ENCODE measurements at regions not wholly inside any gene's neighbourhood (a gene's known extent, or its start where the extent isn't known, plus 50 kb on each side); places are given as distances from the start of the nearest gene placed in this dataset.

DNA sequence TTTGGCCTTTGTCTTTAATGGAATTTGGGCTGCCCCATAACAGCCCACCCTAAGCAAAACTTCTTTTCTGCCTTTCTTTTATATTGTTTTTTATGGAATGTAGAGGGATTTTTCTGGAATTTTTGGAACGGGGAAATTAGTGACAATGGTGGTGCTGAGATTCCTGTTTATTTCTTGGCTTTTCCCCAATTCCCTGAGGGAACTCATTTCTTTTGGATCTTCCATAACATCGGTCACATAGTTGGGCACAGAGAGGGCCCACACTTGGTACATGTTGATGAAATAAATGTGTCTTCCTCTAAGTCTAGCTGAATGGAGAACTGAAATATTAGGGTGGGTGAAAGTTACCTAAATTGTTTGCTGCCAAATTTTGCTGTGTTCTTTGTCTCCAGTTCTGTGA lies 191.6 kb upstream of the TNP1 start:
- CTCF ChIA-PET: no interaction called here
- DNase-seq: no peak
- Mint-ChIP-seq H3K4me1 (no peaks in the 10 kb centered on the region), H3K27me3 (peaks cover 30% of the 10 kb centered on the region), H3K27ac (no peak overlapping the region), H3K36me3 (no peaks in the 10 kb centered on the region), H3K9me3 (no peaks in the 10 kb centered on the region), H3K4me3 (no peak overlapping the region)

DNA sequence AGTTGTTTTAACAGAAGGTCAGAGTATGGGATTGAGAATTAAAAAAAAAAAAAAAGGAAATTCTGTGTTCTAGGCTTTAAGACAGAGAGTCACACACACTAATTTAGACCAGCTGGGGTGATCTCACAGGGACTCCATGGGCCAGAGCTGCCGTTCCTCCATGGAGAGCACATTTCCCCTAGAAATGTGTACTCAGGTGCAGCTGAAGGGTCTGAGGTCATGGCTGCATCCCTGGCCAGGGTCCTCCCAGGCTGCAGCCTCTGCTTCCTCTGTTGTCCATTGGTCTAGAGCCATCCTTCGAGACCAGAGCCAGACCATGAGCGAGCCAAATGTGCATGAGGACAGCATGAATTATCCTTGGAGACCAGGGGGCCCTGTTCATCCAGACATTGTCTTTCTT lies 190.1 kb upstream of the TNP1 start:
- Mint-ChIP-seq H3K27ac (no peak overlapping the region), H3K27me3 (peaks cover 27% of the 10 kb centered on the region), H3K4me3 (no peak overlapping the region), H3K9me3 (no peaks in the 10 kb centered on the region), H3K4me1 (no peaks in the 10 kb centered on the region), H3K36me3 (no peaks in the 10 kb centered on the region)
- no peak for DNase-seq
- CTCF ChIA-PET: interaction anchor here (1.5 kb wide), 1 partner anchor 10 kb away, joined by 3 read pairs; no protein-coding TSS in a partner anchor

DNA sequence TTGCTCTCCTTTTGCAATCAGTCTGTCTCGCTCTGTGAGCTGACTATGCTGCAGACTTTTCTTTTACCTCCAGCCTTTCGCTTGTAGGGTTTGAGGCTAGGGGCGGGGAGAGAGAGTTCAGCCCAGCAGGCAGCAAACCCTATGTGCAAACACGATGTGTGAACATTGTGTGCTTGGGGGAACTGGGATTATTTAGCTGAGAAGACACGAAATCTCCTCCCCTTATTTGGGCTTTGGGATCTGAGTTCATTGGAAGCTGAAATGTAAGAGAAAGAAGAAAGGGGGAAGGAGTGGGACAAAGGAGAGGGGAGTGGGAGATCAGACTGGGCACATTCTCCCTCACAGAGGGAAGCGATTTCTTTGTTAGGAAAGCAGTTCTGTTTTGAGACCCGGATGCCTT lies 189.6 kb upstream of the TNP1 start:
- CTCF ChIA-PET: interaction anchor here (1.5 kb wide), 1 partner anchor 9 kb away, joined by 3 read pairs; no protein-coding TSS in a partner anchor
- Mint-ChIP-seq H3K4me3 (no peak overlapping the region), H3K4me1 (no peaks in the 10 kb centered on the region), H3K36me3 (no peaks in the 10 kb centered on the region), H3K27me3 (peaks cover 24% of the 10 kb centered on the region), H3K27ac (no peak overlapping the region), H3K9me3 (no peaks in the 10 kb centered on the region)
- no peak for DNase-seq

DNA sequence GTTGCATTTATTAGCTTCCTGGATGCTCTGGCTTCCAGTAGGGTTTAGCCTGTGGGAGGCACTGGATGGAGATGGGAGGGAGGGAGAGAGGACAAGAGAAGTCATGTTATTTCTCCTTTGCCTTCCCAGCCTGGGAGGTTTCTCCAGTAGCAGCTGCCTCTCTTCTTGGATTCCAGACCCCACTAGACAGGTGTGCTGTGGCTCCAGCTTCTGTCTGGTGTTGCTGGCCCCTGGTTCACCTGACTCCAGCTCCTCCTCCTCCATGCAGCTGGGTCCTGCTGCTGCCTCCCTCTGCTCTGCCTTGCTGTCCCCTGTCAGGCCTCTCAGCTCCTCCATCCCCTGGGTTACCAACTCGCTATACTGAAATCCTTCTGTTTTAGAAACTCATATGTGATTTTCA lies 188.9 kb upstream of the TNP1 start:
- Mint-ChIP-seq H3K27ac (no peak overlapping the region), H3K4me1 (no peaks in the 10 kb centered on the region), H3K27me3 (peaks cover 24% of the 10 kb centered on the region), H3K36me3 (no peaks in the 10 kb centered on the region), H3K4me3 (no peak overlapping the region), H3K9me3 (no peaks in the 10 kb centered on the region)
- CTCF ChIA-PET: no interaction called here
- no peak for DNase-seq

DNA sequence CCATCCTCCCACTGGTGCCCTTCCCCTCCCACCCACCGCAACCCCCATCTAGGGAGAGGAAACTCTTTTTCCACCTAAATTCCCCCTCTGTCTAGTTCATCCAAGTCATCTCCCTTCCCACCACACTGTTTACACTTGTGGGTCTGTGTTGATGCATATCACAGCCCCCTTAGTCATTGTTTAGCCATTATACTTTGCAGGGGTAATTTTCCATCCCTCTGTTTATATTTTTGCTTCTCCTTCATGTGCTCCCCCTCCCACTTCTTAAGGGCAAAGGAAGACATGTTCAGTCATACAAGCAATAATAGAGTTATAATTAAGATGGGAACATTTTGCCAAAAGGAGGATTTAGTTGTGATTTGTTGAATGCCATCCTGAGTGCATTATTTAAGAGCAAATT lies 187.8 kb upstream of the TNP1 start:
- no peak overlapping the region for H3K27ac Mint-ChIP-seq
- no peak for DNase-seq
- CTCF ChIA-PET: no interaction called here
- no peaks in the 10 kb centered on the region for H3K4me1 Mint-ChIP-seq
- peaks cover 18% of the 10 kb centered on the region for H3K27me3 Mint-ChIP-seq
- H3K4me3 Mint-ChIP-seq: no peak overlapping the region
- no peaks in the 10 kb centered on the region for H3K36me3 Mint-ChIP-seq
- no peaks in the 10 kb centered on the region for H3K9me3 Mint-ChIP-seq

DNA sequence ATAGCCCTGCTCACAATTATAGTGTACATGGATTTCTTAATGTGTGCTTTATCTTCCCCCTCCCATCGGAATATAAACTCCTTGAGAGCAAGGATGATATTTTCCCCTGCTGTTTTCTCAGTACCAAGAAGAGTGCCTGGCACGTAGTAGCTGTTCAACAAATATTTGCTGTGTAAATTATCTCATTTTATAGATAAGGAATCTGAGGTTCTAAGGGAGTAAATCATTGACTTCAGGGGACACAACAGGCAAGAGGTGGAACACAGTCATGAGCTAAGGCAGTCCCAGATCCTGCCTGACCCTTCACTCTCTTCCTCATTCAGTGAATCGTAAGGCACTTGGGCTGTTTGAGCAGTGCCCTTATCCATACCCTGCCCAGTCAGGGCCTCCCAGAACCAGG lies 187.3 kb upstream of the TNP1 start:
- H3K27ac Mint-ChIP-seq: no peak overlapping the region
- H3K4me3 Mint-ChIP-seq: no peak overlapping the region
- no peaks in the 10 kb centered on the region for H3K36me3 Mint-ChIP-seq
- peaks cover 18% of the 10 kb centered on the region for H3K27me3 Mint-ChIP-seq
- CTCF ChIA-PET: no interaction called here
- H3K4me1 Mint-ChIP-seq: no peaks in the 10 kb centered on the region
- no peak for DNase-seq
- H3K9me3 Mint-ChIP-seq: no peaks in the 10 kb centered on the region

DNA sequence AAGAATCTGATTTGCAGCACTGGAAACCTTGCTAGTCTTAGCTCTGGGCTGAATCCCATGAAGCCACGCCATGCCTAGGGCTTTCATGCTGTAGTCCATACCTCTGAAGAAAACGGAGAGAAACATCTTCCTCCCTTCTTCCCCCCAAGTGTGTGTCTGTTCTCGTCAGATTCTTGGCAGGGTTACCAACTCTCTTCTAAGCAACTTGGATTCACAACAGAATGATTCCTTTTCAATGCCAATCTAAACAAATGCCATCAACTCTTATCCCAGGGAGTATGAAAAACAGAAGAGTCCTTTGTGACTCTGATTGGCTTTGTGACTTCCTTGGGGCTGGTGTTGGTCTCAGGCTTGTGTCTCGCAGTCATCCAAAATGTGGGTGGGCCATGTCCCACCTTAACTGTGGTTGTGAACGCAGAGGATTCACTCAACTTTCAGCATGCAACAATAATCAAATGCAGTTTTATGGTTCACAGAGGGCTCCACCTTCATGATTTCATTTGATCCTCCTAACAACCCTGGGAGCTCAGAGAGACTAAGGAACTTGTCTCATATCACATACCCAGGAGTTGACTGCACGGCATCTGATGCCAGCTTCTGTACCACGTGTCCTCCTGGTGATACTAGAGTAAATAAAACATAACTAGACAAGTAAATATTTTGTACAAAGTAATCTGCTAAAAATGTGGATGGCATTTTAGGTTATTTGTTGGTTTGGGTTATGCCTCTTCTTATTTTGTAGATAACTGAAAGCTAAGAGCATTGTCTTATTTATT lies 186.0 kb upstream of the TNP1 start:
- Mint-ChIP-seq H3K27ac (no peak overlapping the region), H3K27me3 (peaks cover 18% of the 10 kb centered on the region), H3K4me3 (no peak overlapping the region), H3K9me3 (no peaks in the 10 kb centered on the region), H3K4me1 (no peaks in the 10 kb centered on the region), H3K36me3 (no peaks in the 10 kb centered on the region)
- no peak for DNase-seq
- CTCF ChIA-PET: no interaction called here

DNA sequence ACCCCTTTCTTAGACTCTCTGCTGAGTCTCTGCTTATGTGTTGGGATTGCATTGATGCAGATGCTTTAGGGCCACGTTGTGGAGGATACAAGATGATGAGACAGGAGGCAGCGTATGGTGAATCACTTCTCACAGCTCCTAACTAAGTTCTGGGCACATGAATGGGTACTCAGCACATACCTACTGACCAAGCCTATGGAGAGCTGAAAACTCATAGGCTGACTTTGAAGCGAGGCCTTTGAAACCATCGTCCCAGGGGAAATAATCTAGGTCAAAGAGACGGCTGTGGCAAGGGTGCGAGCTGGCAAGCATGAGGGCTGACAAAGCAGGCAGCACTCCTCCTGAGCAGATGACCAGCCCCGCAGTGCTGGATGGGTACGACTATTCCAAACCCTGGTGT lies 180.2 kb upstream of the TNP1 start:
- Mint-ChIP-seq H3K4me3 (no peak overlapping the region), H3K36me3 (no peaks in the 10 kb centered on the region), H3K4me1 (no peaks in the 10 kb centered on the region), H3K27me3 (peaks cover 3% of the 10 kb centered on the region), H3K9me3 (no peaks in the 10 kb centered on the region), H3K27ac (no peak overlapping the region)
- CTCF ChIA-PET: interaction anchor here (1.0 kb wide), 1 partner anchor 10 kb away, joined by 3 read pairs; no protein-coding TSS in a partner anchor
- DNase-seq: no peak

DNA sequence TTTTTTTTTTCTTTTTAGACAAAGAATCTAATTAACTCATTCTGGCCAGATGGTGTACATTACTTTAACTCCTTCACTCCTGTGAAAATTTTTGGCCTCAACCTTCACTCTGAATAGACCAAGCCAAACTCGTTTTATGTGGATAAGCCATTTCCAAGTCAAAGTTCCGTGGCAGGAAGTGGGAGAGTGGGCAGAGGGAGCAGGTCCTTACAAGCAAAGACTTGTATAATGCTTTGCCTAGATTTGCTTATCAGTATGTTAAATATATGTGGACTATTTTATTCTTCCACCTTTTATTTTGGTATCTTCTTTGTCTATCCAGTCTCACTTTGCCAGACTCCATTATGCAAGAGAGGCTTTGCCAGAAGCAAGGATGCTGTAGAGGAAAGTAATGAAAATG lies 178.1 kb upstream of the TNP1 start:
- H3K27ac Mint-ChIP-seq: no peak overlapping the region
- CTCF ChIA-PET: no interaction called here
- no peak overlapping the region for H3K4me3 Mint-ChIP-seq
- no peaks in the 10 kb centered on the region for H3K4me1 Mint-ChIP-seq
- no peaks in the 10 kb centered on the region for H3K9me3 Mint-ChIP-seq
- no peaks in the 10 kb centered on the region for H3K36me3 Mint-ChIP-seq
- H3K27me3 Mint-ChIP-seq: peaks cover 7% of the 10 kb centered on the region
- DNase-seq: no peak

DNA sequence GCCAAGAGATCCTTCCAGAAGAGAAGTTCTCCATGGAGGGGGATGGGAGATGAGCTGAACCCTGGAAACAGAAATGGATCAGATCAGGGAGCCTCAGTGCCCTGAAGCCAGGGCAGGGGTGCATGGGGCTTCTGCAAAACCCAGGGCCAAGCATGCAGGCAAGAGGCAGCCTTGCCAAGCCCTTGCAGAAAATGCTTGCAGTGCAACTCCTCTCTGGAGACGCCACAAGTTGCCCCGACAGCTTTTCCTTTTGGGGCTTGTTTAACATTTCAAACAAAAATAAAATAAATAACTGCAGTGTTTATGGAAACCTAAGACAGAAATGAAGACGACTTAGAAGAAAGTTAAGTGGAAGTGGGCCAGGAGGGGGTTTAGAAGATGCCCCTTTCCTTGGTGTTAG lies 177.5 kb upstream of the TNP1 start:
- CTCF ChIA-PET: no interaction called here
- Mint-ChIP-seq H3K27ac (no peak overlapping the region), H3K9me3 (no peaks in the 10 kb centered on the region)

DNA sequence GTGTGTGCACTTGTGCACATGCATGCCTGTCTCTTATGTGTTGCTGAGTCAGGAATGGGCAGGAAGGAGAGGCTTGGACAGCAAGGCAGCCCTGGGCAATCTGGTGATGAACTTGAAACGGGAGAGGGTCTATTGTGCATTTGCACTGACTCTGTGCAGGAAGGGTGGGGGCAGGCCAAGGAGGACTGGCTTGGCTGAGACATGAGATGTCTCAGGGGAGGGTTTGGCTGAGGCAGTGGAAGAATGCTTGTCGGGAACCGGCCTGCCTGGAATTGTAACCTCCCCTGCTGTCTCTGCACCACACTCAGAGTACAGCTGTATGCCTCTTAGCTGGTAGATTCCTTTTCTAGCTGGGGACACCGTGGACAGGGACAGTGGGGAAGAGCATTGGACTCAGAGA lies 176.1 kb upstream of the TNP1 start:
- CTCF ChIA-PET: no interaction called here
- H3K27me3 Mint-ChIP-seq: peaks cover 13% of the 10 kb centered on the region
- no peaks in the 10 kb centered on the region for H3K4me1 Mint-ChIP-seq
- DNase-seq: no peak
- H3K9me3 Mint-ChIP-seq: no peaks in the 10 kb centered on the region
- no peak overlapping the region for H3K4me3 Mint-ChIP-seq
- no peak overlapping the region for H3K27ac Mint-ChIP-seq
- no peaks in the 10 kb centered on the region for H3K36me3 Mint-ChIP-seq

More for the DNA sequence above, 177.5 kb upstream of the TNP1 start:
- no peaks in the 10 kb centered on the region for H3K4me1 Mint-ChIP-seq
- no peaks in the 10 kb centered on the region for H3K36me3 Mint-ChIP-seq
- DNase-seq: no peak
- peaks cover 9% of the 10 kb centered on the region for H3K27me3 Mint-ChIP-seq
- H3K4me3 Mint-ChIP-seq: no peak overlapping the region

DNA sequence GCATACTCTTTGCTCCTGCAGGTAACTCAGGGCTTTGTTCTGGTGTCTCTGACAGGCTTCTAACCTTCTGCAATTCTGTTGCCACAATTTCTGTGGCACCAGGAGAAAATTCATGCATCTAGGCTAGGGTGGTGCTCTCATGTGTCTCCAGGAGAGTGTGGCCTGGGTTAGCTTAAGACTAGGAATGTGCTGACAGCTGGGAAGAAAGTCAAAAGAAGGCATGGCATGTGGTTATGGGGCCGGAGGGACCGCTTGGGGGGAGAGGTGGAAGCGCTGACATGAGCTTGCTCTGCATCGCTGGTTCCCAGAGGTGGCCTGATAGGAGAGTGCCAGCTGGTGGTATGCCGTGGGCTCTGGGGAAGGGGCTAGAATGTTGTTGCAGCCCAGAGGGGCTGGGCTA lies 173.3 kb upstream of the TNP1 start:
- no peak for DNase-seq
- Mint-ChIP-seq H3K4me1 (no peaks in the 10 kb centered on the region), H3K4me3 (no peak overlapping the region), H3K27me3 (peaks cover 32% of the 10 kb centered on the region), H3K27ac (no peak overlapping the region), H3K9me3 (no peaks in the 10 kb centered on the region), H3K36me3 (no peaks in the 10 kb centered on the region)
- CTCF ChIA-PET: no interaction called here

DNA sequence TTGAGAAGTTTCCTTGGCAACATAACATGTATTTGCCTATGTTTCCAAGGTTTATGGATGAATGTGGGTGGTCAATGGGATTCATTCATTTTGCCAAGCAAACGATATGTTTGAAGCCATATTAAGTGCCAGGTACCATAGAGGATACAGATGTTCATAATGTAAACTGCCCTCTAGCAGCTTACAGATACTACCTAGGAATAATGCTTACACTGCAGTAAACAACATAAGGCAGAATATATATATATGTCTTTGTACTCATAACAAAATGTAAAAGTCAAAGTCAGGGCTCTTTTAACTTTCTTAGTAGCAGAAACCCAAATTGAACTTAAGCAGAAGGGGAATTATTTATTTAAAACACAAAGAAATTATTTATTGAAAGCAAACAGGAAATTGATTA lies 171.6 kb upstream of the TNP1 start:
- Mint-ChIP-seq H3K4me3 (no peak overlapping the region), H3K27me3 (peaks cover 32% of the 10 kb centered on the region), H3K27ac (no peak overlapping the region), H3K4me1 (no peaks in the 10 kb centered on the region), H3K9me3 (no peaks in the 10 kb centered on the region), H3K36me3 (no peaks in the 10 kb centered on the region)
- DNase-seq: no peak
- CTCF ChIA-PET: no interaction called here

DNA sequence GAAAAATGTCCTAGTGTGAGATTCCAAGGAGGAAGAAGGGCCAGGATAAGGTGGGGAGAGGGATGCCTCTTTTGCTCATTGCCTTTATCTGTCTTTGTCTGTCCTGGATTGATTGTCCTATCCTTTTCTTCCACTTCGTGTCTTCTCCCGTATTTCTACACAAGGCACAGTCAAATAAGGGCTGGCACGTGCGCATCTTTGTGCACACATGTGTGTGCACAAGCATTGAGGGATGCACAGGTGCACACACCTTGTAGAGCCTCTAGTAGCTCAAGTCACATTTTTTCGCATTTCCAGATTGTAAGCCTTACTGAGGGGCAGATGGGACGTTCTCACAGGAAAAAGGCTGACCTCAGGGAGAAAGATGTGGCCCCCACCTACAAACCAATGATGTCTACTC lies 170.2 kb upstream of the TNP1 start:
- H3K36me3 Mint-ChIP-seq: no peaks in the 10 kb centered on the region
- no peaks in the 10 kb centered on the region for H3K9me3 Mint-ChIP-seq
- H3K27me3 Mint-ChIP-seq: peaks cover 29% of the 10 kb centered on the region
- CTCF ChIA-PET: no interaction called here
- no peak overlapping the region for H3K4me3 Mint-ChIP-seq
- no peak overlapping the region for H3K27ac Mint-ChIP-seq
- DNase-seq: no peak
- H3K4me1 Mint-ChIP-seq: no peaks in the 10 kb centered on the region

DNA sequence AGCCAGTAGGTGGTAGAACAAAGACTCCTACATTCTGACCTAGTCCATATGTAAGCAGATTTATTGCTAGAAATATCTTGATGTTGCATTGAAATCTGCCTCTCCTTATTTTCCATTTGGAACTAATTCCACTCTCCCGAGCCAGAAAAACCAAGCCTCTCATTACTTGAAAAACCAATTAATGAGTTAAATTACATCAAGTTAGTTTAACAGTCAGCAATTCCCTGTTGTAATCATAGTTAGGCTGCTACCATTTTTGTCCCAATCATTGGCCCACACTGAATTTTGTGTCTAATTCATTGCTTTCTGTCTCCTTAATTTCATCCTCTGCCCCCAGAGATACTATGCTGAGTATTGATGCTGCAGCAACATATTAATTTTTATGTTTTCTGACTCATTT lies 168.3 kb upstream of the TNP1 start:
- Mint-ChIP-seq H3K27me3 (peaks cover 26% of the 10 kb centered on the region), H3K4me1 (no peaks in the 10 kb centered on the region), H3K27ac (no peak overlapping the region), H3K36me3 (no peaks in the 10 kb centered on the region), H3K9me3 (no peaks in the 10 kb centered on the region), H3K4me3 (no peak overlapping the region)
- CTCF ChIA-PET: no interaction called here
- DNase-seq: no peak

DNA sequence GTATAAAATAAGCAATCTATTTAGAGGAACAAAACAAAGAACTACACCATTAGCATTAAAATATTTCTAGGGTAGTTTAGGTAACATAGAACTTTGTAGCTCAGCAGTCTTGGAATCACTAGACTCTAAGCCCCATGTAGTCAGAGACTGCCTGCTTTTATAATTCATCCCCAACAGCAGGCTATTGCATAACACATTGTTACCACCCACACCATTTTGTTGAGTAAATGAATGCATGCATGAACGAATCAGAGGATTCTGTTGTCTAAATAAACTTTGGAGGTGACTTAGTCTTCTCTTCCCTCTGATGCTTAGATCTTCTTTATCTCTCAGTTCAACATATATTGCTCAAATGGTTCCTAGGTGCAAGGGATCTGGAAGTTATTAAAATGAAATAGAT lies 167.6 kb upstream of the TNP1 start:
- Mint-ChIP-seq H3K27ac (no peak overlapping the region), H3K4me3 (no peak overlapping the region), H3K36me3 (no peaks in the 10 kb centered on the region), H3K4me1 (no peaks in the 10 kb centered on the region), H3K9me3 (no peaks in the 10 kb centered on the region), H3K27me3 (peaks cover 24% of the 10 kb centered on the region)
- CTCF ChIA-PET: no interaction called here
- DNase-seq: no peak

Data from activated naive CD4-positive, alpha-beta T cell treated with anti-CD3 and anti-CD28 coated beads, Interleukin-2, amount 10 ng/mL, durations not matched to agents 7 days and 5 days (primary cell).